ENCODE measurements at regions not wholly inside any gene's neighbourhood (a gene's known extent, or its start where the extent isn't known, plus 50 kb on each side); places are given as distances from the start of the nearest gene placed in this dataset.
"Not testable (repeated sequence)": the region's sequence is repeated elsewhere in the genome, so short reads cannot be mapped to it uniquely, and the experiment has no call there.

GRCh38 chr20:47912786-47913501, 127.7 kb upstream of the SULF2 start:
- intact Hi-C loops (cut with micrococcal nuclease), result not testable (repeated sequence)

DNA sequence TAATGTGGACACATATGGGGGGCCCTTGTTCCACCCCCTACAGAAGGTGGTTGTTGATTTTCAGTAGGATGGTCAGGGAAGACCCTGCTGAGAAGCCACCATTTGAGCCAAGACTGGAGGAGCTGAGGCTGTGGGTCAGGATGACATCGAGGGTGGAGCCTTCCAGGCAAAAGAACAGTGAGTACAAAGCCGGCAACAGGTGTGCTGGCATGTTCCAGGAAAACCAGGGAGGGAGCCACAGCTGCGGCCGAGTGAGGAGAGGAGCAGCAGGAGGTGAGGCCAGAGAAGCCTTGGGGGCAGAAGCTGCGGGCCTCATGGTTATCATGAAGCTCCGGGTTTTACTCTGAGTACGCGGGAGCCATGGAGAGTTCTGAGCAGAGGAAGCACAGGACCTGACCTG, 126.9 kb upstream of the SULF2 start:
- intact Hi-C loops (cut with micrococcal nuclease), result not testable (repeated sequence)

- intact Hi-C loops (cut with micrococcal nuclease), result not testable (repeated sequence)
These were observed 124.6 kb upstream of the SULF2 start for GRCh38 chr20:47909696-47910369.

- intact Hi-C loops (cut with micrococcal nuclease), result not testable (repeated sequence)
These were observed 123.2 kb upstream of the SULF2 start for GRCh38 chr20:47908361-47909035.

DNA sequence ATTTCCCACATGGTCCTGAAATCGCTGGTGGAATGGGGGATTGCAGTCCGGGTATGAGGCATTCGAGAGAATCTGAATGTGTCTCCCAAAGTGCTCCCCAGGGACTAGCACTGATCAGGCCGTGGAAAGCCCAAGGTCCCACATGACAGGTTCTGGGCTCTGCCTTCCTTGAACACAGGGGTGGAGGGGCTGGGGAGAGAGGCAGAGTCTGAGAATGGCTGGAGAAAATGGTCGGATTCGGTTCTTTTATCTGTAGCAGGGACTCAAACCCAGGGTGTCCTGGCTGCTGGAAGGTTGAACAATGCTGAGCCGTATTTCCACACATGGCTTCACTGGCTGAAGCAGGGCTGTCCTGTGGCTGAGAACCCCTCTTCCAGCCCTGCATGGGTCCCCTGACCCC, 122.7 kb upstream of the SULF2 start:
- intact Hi-C loops (cut with micrococcal nuclease), result not testable (repeated sequence)

DNA sequence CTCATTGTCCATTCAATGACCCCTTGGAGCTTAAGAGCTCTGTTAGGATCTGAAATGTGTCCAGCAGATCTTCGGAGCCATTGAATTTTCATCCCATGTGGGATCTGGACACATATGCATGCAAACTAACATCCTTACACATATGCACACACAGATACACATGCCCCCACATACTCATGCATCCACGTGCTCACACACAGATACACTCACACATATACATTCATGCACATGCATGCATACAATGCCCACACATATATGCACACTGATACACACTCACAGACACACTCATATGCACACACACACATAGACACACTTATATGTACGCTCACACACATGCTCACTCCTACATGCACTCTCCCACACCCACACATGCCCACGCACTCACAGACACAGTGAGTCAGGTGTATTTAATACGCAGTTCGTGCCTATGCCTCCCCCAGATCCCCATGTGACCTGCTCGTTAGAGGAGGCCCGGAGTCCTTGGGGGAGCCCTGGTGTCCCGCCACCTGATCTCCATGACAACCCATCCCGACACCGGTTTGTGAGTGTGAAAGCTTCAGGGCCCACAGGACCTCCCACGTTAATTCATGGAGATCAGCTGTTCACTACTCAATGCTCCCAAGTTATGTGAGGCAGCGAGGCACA, 121.9 kb upstream of the SULF2 start:
- intact Hi-C loops (cut with micrococcal nuclease), result no loop called here

DNA sequence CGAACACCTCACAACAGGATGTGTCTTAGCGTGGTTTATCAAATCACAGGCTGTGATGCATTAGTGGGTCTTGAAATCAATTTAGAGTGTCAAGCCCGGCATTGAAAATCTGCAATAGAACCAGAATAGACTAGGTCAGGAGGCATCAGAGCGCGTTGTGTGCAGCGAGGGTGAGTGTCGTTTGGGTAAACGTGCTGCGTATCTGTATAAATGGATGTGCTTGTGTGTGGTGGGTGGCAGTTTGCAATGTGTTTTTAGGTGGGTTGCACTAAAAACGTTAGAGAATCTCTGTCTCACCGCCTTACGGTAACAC, 121.0 kb upstream of the SULF2 start:
- intact Hi-C loops (cut with micrococcal nuclease), result no loop called here

DNA sequence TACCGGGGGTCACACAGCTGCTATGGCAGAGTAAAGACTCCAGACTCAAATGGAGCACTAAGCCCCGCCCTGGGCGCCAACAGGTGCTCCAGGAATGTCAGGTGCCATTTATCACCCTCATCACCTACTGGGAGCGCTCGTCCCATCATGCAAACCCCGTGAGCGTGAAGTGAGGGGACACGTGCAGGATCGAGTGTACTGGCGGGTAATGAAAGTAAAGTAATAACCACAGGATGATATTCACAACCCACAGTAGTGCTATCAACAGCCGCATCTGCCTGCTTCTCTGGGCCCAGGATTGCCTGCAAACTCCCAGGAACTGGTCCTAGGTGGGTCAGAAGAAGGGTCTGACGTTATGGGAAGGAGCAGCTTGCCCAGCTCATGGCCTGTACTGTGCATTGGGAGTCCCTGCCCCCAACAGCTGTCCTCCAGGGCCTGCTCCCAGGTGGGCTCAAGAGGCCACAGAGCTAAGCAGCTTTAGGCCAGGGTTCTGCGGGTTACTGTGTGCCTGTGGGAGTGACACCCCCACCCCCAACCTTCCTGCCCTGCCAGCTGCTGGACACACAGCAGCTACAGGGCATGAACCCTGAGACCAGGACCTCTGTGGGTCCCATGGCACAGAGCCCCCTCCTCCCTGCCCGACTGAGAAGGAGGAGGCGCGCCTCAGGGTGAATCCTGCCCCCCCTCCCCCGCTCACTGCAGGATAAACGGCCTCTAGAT, 120.5 kb upstream of the SULF2 start:
- intact Hi-C loops (cut with micrococcal nuclease), result no loop called here

DNA sequence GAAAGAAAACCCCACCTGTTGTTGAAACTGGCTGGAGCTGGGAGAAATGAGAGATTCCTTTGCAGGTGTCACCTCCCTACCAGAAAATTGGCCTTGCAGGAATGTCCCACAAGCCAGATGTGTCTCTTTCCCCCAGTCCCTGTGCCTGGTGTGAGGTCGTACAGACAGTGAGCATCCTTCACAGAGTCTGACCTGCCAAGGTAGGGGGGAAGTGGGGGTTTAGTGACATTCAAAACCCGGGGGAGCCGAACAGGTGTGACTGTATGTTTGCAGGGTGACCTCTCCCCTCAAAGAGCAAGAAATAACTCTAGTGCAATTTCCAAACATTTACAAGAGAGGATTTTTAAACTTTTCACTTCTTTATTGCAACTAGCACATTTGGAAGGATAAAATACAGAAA, 117.7 kb upstream of the SULF2 start:
- intact Hi-C loops (cut with micrococcal nuclease), result not testable (repeated sequence)

DNA sequence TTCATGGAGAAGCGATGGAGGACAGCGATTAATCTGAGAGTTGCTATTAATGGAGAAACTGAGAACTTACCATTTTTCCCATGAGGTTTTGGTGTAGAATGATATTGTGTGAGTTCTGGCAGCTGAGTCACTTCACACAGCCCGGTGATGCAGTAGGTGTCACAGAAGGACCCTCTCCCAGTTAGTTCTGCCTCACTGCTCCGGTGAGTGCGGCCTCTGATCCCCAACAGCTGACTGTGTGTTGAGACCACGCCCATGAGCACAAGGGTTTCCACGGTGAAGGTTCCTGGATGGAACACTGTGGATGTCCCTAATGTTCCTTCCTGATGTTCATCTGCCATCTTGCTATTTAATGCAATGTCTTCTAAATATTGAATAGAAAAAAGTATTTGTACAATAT, 114.0 kb upstream of the SULF2 start:
- intact Hi-C loops (cut with micrococcal nuclease), result loop anchor here (5.0 to 10.0 kb wide), 3 partner anchors 62 to 603 kb away; no protein-coding TSS in a partner anchor

DNA sequence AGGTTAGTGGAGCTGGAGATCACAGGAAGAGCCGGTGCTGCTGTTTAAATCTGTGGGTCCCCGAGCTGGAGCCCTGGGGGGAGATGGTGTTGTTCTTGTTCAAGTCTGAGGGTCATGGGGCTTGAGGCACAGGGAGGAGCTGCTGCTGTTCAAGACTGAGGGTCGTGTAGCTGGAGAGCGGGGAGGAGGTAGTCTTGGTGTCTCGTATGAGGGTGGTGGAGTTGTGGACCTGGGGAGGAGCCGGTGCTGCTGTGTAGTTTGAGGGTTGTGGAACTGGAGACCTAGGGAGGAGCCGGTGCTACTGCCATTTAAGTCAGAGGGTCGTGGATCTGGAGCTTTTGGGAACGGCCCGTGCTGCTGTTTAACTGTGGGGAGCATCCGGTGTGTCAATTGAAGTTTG, 112.2 kb upstream of the SULF2 start:
- intact Hi-C loops (cut with micrococcal nuclease), result loop anchor here (5.0 to 10.0 kb wide), 3 partner anchors 60 to 605 kb away; no protein-coding TSS in a partner anchor

- intact Hi-C loops (cut with micrococcal nuclease), result loop anchor here (5.0 to 10.0 kb wide), 2 partner anchors 78 to 625 kb away; no protein-coding TSS in a partner anchor
These were observed 107.4 kb upstream of the SULF2 start for GRCh38 chr20:47892681-47893080.

DNA sequence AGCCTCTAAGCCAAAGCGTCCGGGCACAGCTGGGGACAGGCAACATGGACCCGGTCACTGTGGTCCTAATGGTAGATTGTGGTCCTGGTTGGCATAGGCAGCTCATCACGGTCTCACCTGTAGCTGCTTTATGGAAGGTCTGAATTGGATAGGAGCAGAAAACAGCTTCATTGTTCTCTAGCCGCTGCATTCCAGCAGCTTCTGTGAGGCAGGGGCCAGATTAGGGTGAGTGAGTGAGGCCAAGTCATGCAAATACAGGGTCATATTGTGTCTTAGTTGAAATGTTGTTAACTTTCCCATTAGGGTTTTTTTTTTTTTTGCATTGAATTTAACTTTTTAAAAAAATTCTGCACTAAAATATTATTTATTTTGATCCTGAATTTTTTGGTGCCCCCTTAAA, 105.4 kb upstream of the SULF2 start:
- intact Hi-C loops (cut with micrococcal nuclease), result loop anchor here (5.0 to 10.0 kb wide), 2 partner anchors 76 to 627 kb away; no protein-coding TSS in a partner anchor

GRCh38 chr20:47889751-47890150, 104.5 kb upstream of the SULF2 start:
- intact Hi-C loops (cut with micrococcal nuclease), result loop anchor here (5.0 to 10.0 kb wide), 2 partner anchors 75 to 628 kb away; no protein-coding TSS in a partner anchor

DNA sequence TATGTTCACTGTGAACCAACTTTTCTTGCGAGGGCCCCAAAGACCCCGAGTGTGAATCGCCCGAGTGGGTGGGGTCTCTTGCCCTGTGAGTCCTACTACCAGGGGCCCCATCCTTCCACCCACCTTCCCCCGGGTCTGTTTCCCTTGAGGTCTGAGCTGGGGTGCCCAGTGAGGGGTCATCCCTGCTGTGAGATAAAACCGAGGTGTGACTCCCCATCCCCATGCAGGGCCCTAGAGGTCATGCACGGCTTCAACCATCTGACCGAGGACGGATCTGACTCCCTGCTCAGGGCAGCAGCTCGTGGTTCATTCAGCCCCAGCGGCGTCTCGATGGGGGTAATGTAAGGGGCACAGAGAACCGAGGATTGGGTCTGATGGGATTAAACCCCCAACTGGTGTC, 103.1 kb upstream of the SULF2 start:
- intact Hi-C loops (cut with micrococcal nuclease), result no loop called here

DNA sequence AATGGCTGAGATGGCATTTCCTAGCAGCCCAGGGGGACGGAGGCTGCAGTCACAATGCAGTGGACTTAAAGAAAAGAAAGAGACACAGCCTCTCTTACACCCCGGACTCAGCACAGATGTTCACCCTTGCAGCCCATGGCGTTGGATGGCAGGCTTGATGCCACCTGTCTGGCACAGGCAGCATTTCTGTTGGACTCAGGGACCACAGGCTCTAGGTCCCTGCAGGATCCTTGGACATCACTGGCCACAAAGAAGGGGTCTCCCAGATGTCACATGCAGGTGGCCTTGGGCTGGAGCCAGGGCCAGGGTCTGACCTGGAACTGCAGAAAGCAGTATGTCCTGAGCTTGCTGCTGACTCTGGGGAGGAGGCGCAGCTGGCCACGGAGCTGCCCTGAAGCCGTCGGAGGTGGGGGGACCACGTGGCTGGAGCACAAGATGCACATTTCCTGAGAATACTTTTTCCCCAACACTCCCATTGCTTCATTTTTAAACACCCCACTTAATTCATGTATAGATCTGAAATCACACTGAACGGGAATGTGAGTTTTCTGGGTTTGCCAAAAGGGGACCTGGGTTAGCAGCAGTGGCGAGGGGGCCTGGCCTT, 102.3 kb upstream of the SULF2 start:
- intact Hi-C loops (cut with micrococcal nuclease), result no loop called here

DNA sequence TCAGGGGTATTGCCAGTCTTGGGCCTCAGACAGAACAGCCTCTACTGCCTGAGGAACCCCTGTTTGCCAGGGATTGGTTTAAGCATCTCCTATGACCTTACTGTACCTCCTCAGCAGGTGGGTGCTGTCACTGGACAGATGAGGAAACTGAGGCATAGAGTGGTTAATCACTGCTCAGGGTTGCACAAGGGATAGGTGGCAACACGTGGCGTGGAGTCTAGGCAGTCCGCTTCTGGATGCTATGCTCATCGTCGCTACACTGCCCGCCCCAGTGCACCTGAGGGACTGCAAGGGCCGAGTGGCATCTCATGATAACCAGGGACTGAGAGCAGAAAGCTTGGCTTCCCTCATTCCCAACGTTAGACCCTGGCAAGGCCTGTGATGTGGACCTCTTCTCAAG, 101.8 kb upstream of the SULF2 start:
- intact Hi-C loops (cut with micrococcal nuclease), result no loop called here

DNA sequence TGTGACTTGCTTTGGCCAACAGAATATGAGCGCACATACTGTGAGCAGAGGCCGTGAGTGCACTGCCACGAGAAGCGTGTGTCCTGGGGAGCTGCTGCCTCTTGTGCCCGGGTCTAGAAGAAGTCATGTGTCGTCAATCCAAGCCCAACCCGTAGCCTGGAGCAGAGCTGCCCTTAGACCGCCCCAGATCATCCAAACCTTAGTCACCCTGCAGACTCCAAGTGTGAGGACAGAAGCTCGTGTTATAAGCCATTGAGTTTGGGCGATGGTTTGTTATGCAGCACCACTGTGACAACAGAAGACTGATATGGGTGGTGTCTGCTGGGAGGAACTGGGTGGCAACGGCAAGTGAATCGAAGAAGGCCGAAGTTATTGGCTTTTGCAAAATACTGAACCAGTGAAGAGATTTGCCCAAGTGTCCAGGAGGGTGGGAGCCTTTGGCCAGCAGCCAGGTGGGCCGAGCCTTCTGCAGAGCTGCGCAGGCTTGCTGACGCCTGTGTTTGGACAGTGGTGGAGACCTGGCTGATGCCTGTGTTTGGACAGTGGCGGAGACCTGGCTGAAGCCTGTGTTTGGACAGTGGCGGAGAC, 101.3 kb upstream of the SULF2 start:
- intact Hi-C loops (cut with micrococcal nuclease), result no loop called here

GRCh38 chr20:47885909-47886453, 100.7 kb upstream of the SULF2 start:
- intact Hi-C loops (cut with micrococcal nuclease), result no loop called here

GRCh38 chr20:47883940-47884339, 98.7 kb upstream of the SULF2 start:
- intact Hi-C loops (cut with micrococcal nuclease), result not testable (repeated sequence)

Data from T-helper 1 cell treated with Interleukin-12 subunit alpha and Interleukin-12 subunit beta and Interleukin-4 antibody, amounts not matched to agents 30 ng/mL and 1 ng/mL, for 36 hours (primary cell).